Stimulated activated CD4-positive, alpha-beta T cell treated with anti-CD3 and anti-CD28 coated beads, Interleukin-15, amount 100 ng/mL, for 48 hours (primary cell): ENCODE measurements at regions not wholly inside any gene's neighbourhood (a gene's known extent, or its start where the extent isn't known, plus 50 kb on each side); places are given as distances from the start of the nearest gene placed in this dataset.
"Not testable (repeated sequence)": the region's sequence is repeated elsewhere in the genome, so short reads cannot be mapped to it uniquely, and the experiment has no call there.

Experiments
- DNase-seq, 2 donors: peaks; one replicate each; pipeline ENCODE4 v3.0.0-alpha.2; 2020; ENCODE audit warnings: low read depth in 2 of 2

GRCh38 chr15:20368974-20369373 is 172.6 kb downstream of the GOLGA6L6 start:
- no peak for DNase-seq

GRCh38 chr15:20367093-20367492 is 174.5 kb downstream of the GOLGA6L6 start:
- DNase-seq = no peak

GRCh38 chr15:20363591-20363990 is 178.0 kb downstream of the GOLGA6L6 start:
- DNase-seq = not testable (repeated sequence)

GRCh38 chr15:20361091-20361490 is 180.5 kb downstream of the GOLGA6L6 start:
- no peak for DNase-seq

GRCh38 chr15:20358779-20359414 is 182.7 kb downstream of the GOLGA6L6 start:
- DNase-seq = no peak

- DNase-seq = no peak
Measured at GRCh38 chr15:20358066-20358778, 183.4 kb downstream of the GOLGA6L6 start.

GRCh38 chr15:20357481-20358065 is 184.0 kb downstream of the GOLGA6L6 start:
- no peak for DNase-seq

GRCh38 chr15:20356911-20357480 is 184.6 kb downstream of the GOLGA6L6 start:
- no peak for DNase-seq

- peak; percentile 66 to 76 for DNase-seq
Measured at GRCh38 chr15:20356444-20356910, 185.1 kb downstream of the GOLGA6L6 start.

GRCh38 chr15:20355256-20355868 is 186.2 kb downstream of the GOLGA6L6 start:
- DNase-seq = no peak

- not testable (repeated sequence) for DNase-seq
Measured at GRCh38 chr15:20354884-20355223, 186.7 kb downstream of the GOLGA6L6 start.

GRCh38 chr15:20353966-20354883 is 187.4 kb downstream of the GOLGA6L6 start:
- DNase-seq = no peak

- DNase-seq = no peak
Measured at GRCh38 chr15:20352241-20353200, 189.1 kb downstream of the GOLGA6L6 start.

GRCh38 chr15:20351448-20351971 is 190.1 kb downstream of the GOLGA6L6 start:
- no peak for DNase-seq

GRCh38 chr15:20349774-20350498 is 191.7 kb downstream of the GOLGA6L6 start:
- DNase-seq = no peak

GRCh38 chr15:20348900-20349773 is 192.5 kb downstream of the GOLGA6L6 start:
- DNase-seq = no peak

GRCh38 chr15:20348291-20348899 is 193.2 kb downstream of the GOLGA6L6 start:
- DNase-seq = no peak
